Medulla oblongata (tissue), 1 donor: ENCODE measurements at regions not wholly inside any gene's neighbourhood (a gene's known extent, or its start where the extent isn't known, plus 50 kb on each side); places are given as distances from the start of the nearest gene placed in this dataset.

ENCODE experiments used
- DNase-seq: peaks from one replicate; pipeline ENCODE4 v3.0.0-alpha.2; 2015; ENCODE audit errors: extremely low spot score

- no peak for DNase-seq
Measured at GRCh38 chr1:115577513-115577912, 64.3 kb upstream of the VANGL1 start.

- DNase-seq, result no peak
Measured at GRCh38 chr1:115575661-115576060, 66.1 kb upstream of the VANGL1 start.

- DNase-seq, result no peak
Measured at GRCh38 chr1:115572710-115573109, 69.1 kb upstream of the VANGL1 start.

- no peak for DNase-seq
Measured at GRCh38 chr1:115567431-115567830, 74.3 kb upstream of the VANGL1 start.

GRCh38 chr1:115565791-115566190 is 76.0 kb upstream of the VANGL1 start:
- no peak for DNase-seq

DNA sequence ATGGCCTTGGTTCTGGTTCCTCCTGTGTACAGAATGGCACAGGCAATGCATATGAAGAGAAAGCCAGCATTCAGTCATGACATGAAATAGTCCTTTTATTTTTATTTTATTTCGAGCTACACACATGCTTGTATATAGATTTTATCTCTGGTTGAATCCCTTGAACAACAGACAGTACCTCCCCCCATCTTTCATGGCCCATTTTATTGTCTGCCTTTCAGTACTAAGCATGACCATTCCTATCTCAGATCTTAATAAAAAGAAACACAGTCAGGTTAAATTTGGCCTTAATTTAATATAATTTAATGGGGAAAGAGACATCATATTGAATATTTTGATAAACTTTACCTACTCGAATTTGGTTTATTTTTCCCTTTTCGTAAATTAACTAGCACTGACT is 76.4 kb upstream of the VANGL1 start:
- no peak for DNase-seq

DNA sequence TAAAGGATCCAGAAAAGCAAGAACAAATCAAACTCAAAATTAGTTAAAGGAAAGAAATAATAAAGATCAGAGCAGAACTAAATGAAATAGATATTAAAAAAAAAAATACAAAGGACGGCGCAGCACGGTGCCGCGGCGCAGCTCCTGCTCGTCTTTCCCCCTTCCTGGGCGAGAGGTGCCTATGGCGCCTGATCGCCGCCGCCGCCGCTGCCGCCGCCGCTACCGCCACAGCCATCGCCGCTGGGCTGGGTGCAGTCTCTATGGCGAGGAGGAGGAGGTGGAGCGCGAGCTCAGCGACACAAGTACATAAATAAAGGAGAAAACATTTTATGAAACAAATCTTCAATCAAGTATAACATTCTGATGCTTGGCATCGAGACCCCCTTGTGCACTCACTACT is 77.6 kb upstream of the VANGL1 start:
- no peak for DNase-seq

DNA sequence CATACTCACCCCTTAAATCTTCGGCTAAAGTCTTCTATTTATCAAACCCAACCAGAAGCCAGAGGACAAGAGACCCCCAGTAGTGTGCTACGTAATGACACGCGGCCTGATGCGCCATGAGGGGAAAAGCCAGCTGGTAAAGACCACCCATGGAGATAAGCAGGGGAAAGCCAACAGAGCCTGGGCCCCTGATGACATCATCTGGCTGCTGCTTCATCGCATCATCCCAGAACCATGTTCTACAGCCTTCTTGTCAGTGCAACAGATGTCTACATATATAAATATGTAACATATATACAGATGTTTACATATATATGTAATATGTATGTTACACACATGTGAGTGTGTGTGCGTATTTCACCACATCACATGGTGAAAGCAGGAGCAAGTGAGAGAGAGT is 81.7 kb upstream of the VANGL1 start:
- DNase-seq, result no peak

DNA sequence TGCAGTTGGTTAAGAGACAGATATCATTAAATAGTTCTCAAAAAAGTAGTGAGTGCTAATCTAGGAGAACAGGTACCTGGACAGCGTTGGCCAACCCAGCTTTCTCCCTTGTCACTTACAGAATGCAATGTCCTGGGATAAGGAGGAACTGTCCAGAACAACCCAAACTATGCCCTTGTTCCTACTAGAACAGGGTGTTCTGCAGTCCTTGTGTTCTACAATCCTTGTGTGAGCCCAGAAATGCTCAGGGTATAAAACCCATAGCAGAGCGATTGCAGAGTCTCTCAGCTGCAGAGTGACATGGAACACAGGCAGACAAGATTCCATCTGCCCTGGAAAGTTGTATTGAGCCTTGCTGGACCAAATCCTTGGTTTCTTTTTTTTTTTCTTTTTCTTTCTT is 83.5 kb upstream of the VANGL1 start:
- no peak for DNase-seq

- no peak for DNase-seq
Measured at GRCh38 chr1:115557715-115558114, 84.1 kb upstream of the VANGL1 start.

- no peak for DNase-seq
Measured at GRCh38 chr1:115556236-115556635, 85.5 kb upstream of the VANGL1 start.

GRCh38 chr1:115555446-115555845 is 86.3 kb upstream of the VANGL1 start:
- DNase-seq, result no peak

GRCh38 chr1:115547696-115548095 is 94.1 kb upstream of the VANGL1 start:
- DNase-seq, result no peak

DNA sequence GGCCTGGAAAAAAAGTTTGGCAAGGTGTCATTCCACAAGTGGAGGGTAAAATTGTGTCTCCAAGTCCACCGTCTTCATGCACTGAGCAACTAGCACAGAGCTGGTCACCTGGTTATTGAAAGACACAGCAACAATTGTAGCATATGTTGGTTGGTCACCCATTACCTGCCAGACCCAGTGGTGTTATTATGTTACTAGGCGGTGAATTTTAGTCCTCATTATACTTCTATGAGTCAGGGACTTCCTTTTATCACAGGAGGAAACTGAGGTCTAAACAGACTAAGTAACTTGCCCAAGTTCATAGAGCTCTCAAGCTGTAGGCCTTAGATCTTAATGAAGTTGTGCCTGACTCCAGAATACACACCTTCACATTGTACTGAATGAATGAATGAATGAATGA is 94.9 kb upstream of the VANGL1 start:
- no peak for DNase-seq

DNA sequence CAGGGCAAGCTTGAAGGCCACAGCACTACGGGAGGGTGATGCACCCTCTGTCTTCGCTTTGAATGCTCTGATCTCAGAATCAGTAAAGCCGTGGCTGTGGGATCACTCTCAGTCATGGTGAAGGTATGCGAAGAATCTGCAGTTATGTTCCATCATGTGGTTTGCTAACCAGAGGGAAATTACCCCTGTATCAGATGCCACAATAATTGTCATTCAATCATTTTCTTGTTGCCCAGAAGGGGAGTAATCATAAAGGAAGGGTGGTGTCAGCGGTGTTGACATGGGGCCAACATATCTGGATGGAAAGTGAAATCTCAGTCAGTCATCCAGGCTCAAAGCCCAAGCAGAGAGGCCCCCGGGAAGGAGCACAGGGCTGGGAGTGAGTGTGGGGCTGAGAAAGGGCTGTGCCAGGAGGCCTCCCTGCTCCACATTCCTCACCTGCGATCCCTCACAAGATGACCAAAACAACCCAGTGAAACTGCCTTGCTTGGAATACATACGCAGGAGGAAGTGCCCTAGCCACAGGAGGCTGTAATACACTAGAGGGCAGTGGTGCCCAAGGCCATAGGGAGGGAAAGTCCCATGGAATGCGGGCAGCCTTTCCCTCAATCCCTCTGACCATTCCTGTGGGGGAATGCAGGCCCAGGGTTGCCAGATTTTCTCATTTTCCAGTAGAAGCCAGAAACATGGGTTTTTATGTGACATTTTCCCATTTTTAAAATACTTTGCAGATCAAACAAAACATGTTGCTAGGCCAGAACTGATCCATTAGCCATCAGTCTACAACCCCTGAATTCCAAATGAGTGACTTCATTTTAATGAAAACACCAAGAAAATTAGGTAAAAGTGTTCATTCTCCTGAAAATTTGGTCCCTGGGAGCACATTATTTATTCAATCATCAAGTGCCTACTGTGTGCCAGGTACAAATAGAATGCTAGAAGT is 95.7 kb upstream of the VANGL1 start:
- DNase-seq, result peak; percentile 27

DNA sequence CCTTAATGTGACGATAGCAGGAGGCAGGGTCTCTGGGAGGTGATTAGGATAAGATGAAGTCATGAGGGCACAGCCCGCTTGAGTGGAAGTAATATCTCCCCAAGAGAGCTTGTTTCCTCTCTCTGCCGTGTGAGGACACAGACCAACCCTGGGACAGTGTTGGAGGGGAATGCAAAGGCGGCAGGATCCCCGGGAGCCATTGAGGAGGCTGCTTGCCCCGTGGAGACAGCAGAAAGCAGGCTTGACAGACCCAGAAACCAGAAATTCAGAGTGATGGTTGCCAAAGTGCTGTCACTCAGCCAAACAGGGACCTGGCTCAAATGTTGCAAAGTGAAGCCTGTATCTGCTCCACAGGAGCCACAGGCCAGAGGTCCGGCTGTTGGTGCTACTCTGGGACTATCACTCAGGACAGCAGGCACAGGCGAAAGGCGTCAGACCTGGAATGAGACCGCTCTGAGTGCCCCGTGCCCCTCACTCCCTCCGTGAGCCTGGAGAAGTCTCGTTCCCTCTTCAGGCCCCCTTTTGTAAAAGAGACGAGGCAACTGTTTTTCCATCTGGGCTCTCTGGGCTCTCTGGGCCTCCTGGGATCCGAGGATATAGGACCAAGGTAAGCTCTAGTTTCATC is 96.6 kb upstream of the VANGL1 start:
- no peak for DNase-seq

DNA sequence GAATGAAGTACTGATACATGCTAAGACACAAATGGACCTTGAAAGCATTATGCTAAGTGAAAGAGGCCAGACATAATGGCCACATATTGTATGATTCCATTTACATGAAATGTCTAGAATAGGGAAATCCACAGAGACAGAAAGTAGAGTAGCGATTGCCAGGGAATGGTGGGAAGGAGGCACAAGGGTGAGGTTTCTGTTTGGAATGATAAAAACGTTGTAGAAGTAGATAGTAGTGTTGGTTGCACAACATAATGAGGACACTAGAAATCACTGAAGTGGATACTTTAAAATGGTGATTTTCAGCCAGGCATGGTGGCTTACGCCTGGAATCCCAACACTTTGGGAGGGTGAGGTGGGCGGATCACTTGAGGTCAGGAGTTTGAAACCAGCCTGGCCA is 97.6 kb upstream of the VANGL1 start:
- no peak for DNase-seq

GRCh38 chr1:115543247-115543646 is 98.5 kb upstream of the VANGL1 start:
- no peak for DNase-seq

DNA sequence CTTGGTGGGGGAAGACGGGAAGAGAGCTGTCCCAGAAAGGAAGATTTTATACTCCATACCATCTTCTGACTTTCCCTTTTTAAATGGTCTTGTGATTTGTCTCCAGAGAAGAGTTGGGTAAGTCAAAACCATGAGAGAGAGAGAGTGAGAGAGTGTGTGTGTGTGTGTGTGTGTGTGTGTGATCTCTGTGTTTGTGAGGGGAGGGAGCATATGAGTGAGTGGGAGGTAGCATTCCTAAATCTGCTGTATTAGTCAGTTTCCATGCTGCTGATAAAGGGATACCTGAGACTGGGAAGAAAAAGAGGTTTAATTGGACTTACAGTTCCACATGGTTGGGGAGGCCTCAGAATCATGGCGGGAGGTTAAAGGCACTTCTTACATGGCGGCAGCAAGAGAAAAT is 102.0 kb upstream of the VANGL1 start:
- no peak for DNase-seq

- no peak for DNase-seq
Measured at GRCh38 chr1:115539061-115539460, 102.7 kb upstream of the VANGL1 start.

- DNase-seq, result no peak
Measured at GRCh38 chr1:115538579-115538978, 103.2 kb upstream of the VANGL1 start.

DNA sequence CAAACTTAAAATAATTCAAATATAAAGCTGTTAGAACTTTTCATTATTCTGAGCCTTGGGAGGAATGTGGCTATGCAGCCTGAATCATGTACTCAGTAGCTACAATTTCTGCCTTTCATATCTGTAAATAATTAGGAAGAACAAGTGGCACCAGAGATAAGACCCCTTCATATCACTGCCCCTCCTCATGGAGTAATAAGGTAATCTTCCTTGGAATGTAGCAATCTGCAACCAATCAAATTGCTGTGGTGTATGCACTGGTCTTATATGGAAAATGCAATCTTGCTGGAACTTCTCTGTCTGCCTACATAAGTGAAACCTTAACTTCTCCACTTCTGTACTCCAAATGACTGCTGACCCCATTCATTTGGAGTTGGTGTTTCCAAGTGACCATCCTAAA is 104.4 kb upstream of the VANGL1 start:
- no peak for DNase-seq

- DNase-seq, result no peak
Measured at GRCh38 chr1:115536279-115536816, 105.4 kb upstream of the VANGL1 start.
